ENCODE measurements at regions not wholly inside any gene's neighbourhood (a gene's known extent, or its start where the extent isn't known, plus 50 kb on each side); places are given as distances from the start of the nearest gene placed in this dataset.

GRCh38 chr6:165769884-165770283 lies 106.8 kb upstream of the PDE10A start:
- Histone ChIP-seq H3K27me3 (ENCODE audit: control insufficient read depth, insufficient read depth, low read length) (no peaks in the 10 kb centered on the region), H3K36me3 (ENCODE audit: control insufficient read depth, insufficient read depth, low read length) (no peaks in the 10 kb centered on the region), H3K4me3 (ENCODE audit: low read depth, low read length) (no peak overlapping the region)
- POLR2A ChIA-PET = no interaction called here
- TF ChIP-seq CTCF (IDR thresholded peaks at IDR 0.05; ENCODE audit: insufficient read depth, low read depth, low read length) = no peak
- CTCF ChIA-PET = no interaction called here
- no peak for DNase-seq (ENCODE audit: low read depth)

GRCh38 chr6:165769401-165769800 lies 106.4 kb upstream of the PDE10A start:
- TF ChIP-seq CTCF (IDR thresholded peaks at IDR 0.05; ENCODE audit: insufficient read depth, low read depth, low read length) = no peak
- no peaks in the 10 kb centered on the region for H3K27me3 ChIP-seq (ENCODE audit: control insufficient read depth, insufficient read depth, low read length)
- no peak for DNase-seq (ENCODE audit: low read depth)
- H3K36me3 ChIP-seq (ENCODE audit: control insufficient read depth, insufficient read depth, low read length) = no peaks in the 10 kb centered on the region
- POLR2A ChIA-PET = no interaction called here
- CTCF ChIA-PET = no interaction called here
- no peak overlapping the region for H3K4me3 ChIP-seq (ENCODE audit: low read depth, low read length)

- DNase-seq (ENCODE audit: low read depth) = no peak
- Histone ChIP-seq H3K36me3 (ENCODE audit: control insufficient read depth, insufficient read depth, low read length) (no peaks in the 10 kb centered on the region), H3K4me3 (ENCODE audit: low read depth, low read length) (no peak overlapping the region), H3K27me3 (ENCODE audit: control insufficient read depth, insufficient read depth, low read length) (no peaks in the 10 kb centered on the region)
- TF ChIP-seq CTCF (IDR thresholded peaks at IDR 0.05; ENCODE audit: insufficient read depth, low read depth, low read length) = no peak
- POLR2A ChIA-PET = no interaction called here
- CTCF ChIA-PET = no interaction called here
Observed at GRCh38 chr6:165768961-165769360, 105.9 kb upstream of the PDE10A start.

- ChIA-PET CTCF (no interaction called here), POLR2A (no interaction called here)
- no peaks in the 10 kb centered on the region for H3K27me3 ChIP-seq (ENCODE audit: control insufficient read depth, insufficient read depth, low read length)
- no peak overlapping the region for H3K4me3 ChIP-seq (ENCODE audit: low read depth, low read length)
- DNase-seq (ENCODE audit: low read depth) = no peak
- H3K36me3 ChIP-seq (ENCODE audit: control insufficient read depth, insufficient read depth, low read length) = no peaks in the 10 kb centered on the region
- no peak for TF ChIP-seq CTCF (IDR thresholded peaks at IDR 0.05; ENCODE audit: insufficient read depth, low read depth, low read length)
Observed at GRCh38 chr6:165767228-165767627, 104.2 kb upstream of the PDE10A start.

GRCh38 chr6:165766457-165766856 lies 103.4 kb upstream of the PDE10A start:
- Histone ChIP-seq H3K4me3 (ENCODE audit: low read depth, low read length) (no peak overlapping the region), H3K27me3 (ENCODE audit: control insufficient read depth, insufficient read depth, low read length) (no peaks in the 10 kb centered on the region), H3K36me3 (ENCODE audit: control insufficient read depth, insufficient read depth, low read length) (no peaks in the 10 kb centered on the region)
- ChIA-PET CTCF (no interaction called here), POLR2A (no interaction called here)
- no peak for TF ChIP-seq CTCF (IDR thresholded peaks at IDR 0.05; ENCODE audit: insufficient read depth, low read depth, low read length)
- no peak for DNase-seq (ENCODE audit: low read depth)
